T-helper 2 cell treated with Interferon-gamma antibody and Interleukin-4, amounts not matched to agents 5 μg/mL and 100 μg/mL, for 36 hours (primary cell): ENCODE measurements at regions not wholly inside any gene's neighbourhood (a gene's known extent, or its start where the extent isn't known, plus 50 kb on each side); places are given as distances from the start of the nearest gene placed in this dataset.

Experiments used
- DNase-seq: peaks from one replicate; pipeline ENCODE4 v3.0.0; 2021; ENCODE audit warnings: low spot score
- H3K27ac Mint-ChIP-seq: one replicate; pipeline ENCODE4 v1.8.0; 2021; ENCODE audit warnings: mild to moderate bottlenecking, mixed read lengths
- H3K27me3 Mint-ChIP-seq: one replicate; pipeline ENCODE4 v1.8.0; 2021; ENCODE audit warnings: low read depth, mixed read lengths
- H3K36me3 Mint-ChIP-seq: one replicate; pipeline ENCODE4 v1.8.0; 2021; ENCODE audit warnings: low read depth, mixed read lengths
- H3K4me1 Mint-ChIP-seq: one replicate; pipeline ENCODE4 v1.8.0; 2021; ENCODE audit warnings: low read depth, mixed read lengths
- H3K4me3 Mint-ChIP-seq: one replicate; pipeline ENCODE4 v1.8.0; 2022; ENCODE audit warnings: mild to moderate bottlenecking, moderate library complexity, mixed read lengths
- H3K9me3 Mint-ChIP-seq: one replicate; pipeline ENCODE4 v1.8.0; 2021; ENCODE audit warnings: mixed read lengths

DNA sequence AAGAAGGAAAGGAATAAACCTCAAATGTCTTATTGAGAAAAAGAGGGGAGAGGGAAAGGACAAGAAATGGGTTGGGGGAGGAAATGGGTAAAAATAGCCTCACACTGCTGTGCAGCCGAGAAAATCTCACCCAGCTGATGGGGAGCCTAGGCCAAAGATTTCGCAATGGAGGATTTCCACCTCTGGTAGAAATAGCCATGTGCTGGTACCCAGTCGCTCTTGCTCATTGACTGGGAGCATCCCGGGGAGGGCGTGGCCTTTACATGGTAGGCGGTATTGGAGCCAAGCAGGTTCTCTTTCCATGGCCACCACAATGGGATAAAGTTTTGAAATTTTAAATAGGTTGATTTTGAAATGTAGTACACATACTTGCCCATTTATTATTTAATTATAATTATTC is 255.1 kb upstream of the LDB2 start:
- no peak overlapping the region for H3K4me3 Mint-ChIP-seq
- no peaks in the 10 kb centered on the region for H3K4me1 Mint-ChIP-seq
- no peaks in the 10 kb centered on the region for H3K27me3 Mint-ChIP-seq
- H3K27ac Mint-ChIP-seq: no peak overlapping the region
- no peaks in the 10 kb centered on the region for H3K36me3 Mint-ChIP-seq
- H3K9me3 Mint-ChIP-seq: no peaks in the 10 kb centered on the region
- no peak for DNase-seq

DNA sequence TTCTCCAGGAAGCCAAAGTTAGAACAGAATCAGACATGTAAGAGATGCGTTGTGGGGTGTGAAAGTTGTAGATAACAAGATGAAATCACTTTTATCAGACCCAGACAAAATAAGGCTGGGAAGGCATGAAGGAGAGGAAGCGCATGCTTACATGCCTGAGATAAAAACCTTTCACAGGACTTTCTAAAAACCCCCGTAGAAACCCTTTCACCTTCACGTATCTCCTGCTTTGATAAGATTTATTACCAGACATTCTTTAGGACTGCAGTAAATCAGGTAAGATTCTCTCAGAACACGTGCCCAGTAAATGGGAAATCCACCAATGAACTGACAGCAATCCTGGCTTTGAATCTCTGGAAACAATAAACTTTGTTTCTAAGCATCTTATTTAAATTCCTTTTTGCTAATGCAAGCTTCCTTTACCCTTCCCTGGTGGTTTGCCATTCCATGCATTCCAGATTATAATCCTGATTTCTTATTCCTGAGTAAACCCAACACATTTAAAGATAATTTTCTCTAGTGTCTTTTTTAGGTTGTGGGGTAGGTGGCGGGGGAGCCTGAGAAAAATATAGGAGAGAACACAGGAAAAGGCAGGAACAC is 254.6 kb upstream of the LDB2 start:
- no peaks in the 10 kb centered on the region for H3K27me3 Mint-ChIP-seq
- H3K27ac Mint-ChIP-seq: no peak overlapping the region
- no peak overlapping the region for H3K4me3 Mint-ChIP-seq
- no peaks in the 10 kb centered on the region for H3K9me3 Mint-ChIP-seq
- no peak for DNase-seq
- no peaks in the 10 kb centered on the region for H3K36me3 Mint-ChIP-seq
- H3K4me1 Mint-ChIP-seq: no peaks in the 10 kb centered on the region

DNA sequence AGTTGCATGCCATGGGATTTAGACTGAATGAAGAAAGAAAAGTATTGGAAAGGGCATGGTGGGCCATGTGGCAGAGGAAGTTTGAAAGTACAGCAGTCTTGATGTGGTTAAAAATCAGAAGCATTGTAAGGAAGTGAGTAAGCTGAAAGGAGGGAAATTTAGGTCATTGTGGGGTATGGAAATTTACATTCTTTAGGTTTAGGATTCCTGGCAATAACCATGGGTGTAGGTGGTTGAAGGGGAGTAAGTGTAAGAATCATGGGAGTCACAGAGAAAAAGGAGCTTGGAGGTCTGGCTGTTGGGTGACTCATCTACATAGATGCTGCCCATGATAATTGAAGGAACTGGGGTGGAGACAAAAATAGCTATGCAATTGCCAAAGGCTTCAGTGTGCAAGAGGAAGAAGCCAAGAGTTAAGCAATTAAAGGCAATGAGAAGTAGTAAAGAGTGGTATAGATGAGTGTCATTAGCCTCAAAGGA is 243.8 kb upstream of the LDB2 start:
- H3K27me3 Mint-ChIP-seq: no peaks in the 10 kb centered on the region
- no peaks in the 10 kb centered on the region for H3K4me1 Mint-ChIP-seq
- no peak overlapping the region for H3K4me3 Mint-ChIP-seq
- H3K9me3 Mint-ChIP-seq: peaks cover 17% of the 10 kb centered on the region
- no peak overlapping the region for H3K27ac Mint-ChIP-seq
- no peaks in the 10 kb centered on the region for H3K36me3 Mint-ChIP-seq
- DNase-seq: no peak

DNA sequence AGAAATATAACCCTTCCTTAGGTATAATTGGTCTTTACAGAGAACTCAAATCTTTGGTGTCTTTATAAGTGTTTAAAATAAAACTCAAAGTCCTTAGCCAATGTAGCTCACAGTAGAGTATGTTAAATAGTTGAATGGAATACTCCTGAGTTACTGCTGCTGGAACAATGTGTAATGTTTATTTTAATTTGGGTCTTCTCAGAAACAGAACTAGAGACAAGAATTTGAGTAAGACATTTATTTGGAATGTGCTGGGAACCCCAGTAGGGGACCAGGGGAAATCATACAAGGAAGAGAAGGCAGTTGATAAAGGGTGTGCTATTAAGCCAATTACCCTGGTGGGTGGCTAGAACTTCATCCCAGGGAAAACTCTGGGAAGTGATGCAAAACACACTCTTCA is 240.4 kb upstream of the LDB2 start:
- Mint-ChIP-seq H3K9me3 (peaks cover 17% of the 10 kb centered on the region), H3K4me3 (no peak overlapping the region), H3K27me3 (no peaks in the 10 kb centered on the region), H3K4me1 (no peaks in the 10 kb centered on the region), H3K36me3 (no peaks in the 10 kb centered on the region), H3K27ac (no peak overlapping the region)
- no peak for DNase-seq

DNA sequence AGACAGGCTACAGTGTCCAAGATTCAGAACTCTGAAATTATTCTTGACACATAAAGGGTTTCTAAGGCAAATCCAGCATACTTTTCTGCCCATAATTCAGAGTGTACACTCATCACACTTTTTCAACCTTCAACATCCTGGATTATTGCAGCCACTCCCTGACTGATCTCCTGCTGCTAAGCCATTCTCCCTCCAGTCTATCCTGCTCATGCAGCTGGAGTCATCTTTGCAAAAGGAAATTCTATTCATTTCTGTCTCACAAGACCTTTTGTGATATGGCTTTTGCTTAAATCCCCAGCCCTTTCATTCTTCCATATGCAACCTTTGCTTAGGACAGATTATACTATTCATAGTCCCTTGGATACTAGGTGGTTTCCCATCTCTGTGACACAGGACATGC is 236.1 kb upstream of the LDB2 start:
- H3K4me1 Mint-ChIP-seq: no peaks in the 10 kb centered on the region
- no peak overlapping the region for H3K4me3 Mint-ChIP-seq
- peaks cover 8% of the 10 kb centered on the region for H3K9me3 Mint-ChIP-seq
- no peak for DNase-seq
- H3K36me3 Mint-ChIP-seq: no peaks in the 10 kb centered on the region
- H3K27ac Mint-ChIP-seq: no peak overlapping the region
- no peaks in the 10 kb centered on the region for H3K27me3 Mint-ChIP-seq

DNA sequence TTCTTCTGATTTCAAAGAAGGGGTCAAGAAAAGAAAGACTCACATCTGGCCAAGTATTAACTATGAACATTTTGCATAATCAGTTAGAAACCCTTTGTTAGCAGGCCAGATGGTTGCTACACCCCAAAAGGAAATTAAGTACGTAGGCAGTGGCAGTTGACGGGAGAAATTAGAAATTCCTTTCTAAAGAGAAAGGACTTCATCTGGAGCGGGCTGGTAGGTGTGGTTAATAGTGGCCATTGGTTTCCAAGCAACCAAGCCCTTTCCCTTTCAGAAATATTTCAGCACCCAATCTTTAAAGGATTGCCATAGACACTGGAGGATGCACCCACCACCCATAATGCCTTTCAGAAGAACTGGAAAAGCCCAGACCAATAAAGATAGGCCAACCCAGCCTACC is 235.7 kb upstream of the LDB2 start:
- no peak overlapping the region for H3K27ac Mint-ChIP-seq
- H3K4me1 Mint-ChIP-seq: no peaks in the 10 kb centered on the region
- no peak for DNase-seq
- no peaks in the 10 kb centered on the region for H3K36me3 Mint-ChIP-seq
- H3K4me3 Mint-ChIP-seq: no peak overlapping the region
- H3K9me3 Mint-ChIP-seq: peaks cover 4% of the 10 kb centered on the region
- H3K27me3 Mint-ChIP-seq: no peaks in the 10 kb centered on the region

GRCh38 chr4:17132226-17132625 is 233.8 kb upstream of the LDB2 start:
- Mint-ChIP-seq H3K9me3 (no peaks in the 10 kb centered on the region), H3K4me1 (no peaks in the 10 kb centered on the region)

GRCh38 chr4:17128268-17128667 is 229.8 kb upstream of the LDB2 start:
- no peak for DNase-seq
- Mint-ChIP-seq H3K4me1 (no peaks in the 10 kb centered on the region), H3K27ac (no peak overlapping the region), H3K36me3 (no peaks in the 10 kb centered on the region), H3K4me3 (no peak overlapping the region), H3K27me3 (no peaks in the 10 kb centered on the region), H3K9me3 (no peaks in the 10 kb centered on the region)

More at GRCh38 chr4:17132226-17132625, 233.8 kb upstream of the LDB2 start:
- Mint-ChIP-seq H3K36me3 (no peaks in the 10 kb centered on the region), H3K27me3 (no peaks in the 10 kb centered on the region), H3K27ac (no peak overlapping the region), H3K4me3 (no peak overlapping the region)
- DNase-seq: no peak

GRCh38 chr4:17126321-17126966 is 228.0 kb upstream of the LDB2 start:
- no peaks in the 10 kb centered on the region for H3K9me3 Mint-ChIP-seq
- no peaks in the 10 kb centered on the region for H3K27me3 Mint-ChIP-seq
- H3K4me3 Mint-ChIP-seq: no peak overlapping the region
- no peaks in the 10 kb centered on the region for H3K4me1 Mint-ChIP-seq
- DNase-seq: no peak
- H3K27ac Mint-ChIP-seq: no peak overlapping the region
- H3K36me3 Mint-ChIP-seq: no peaks in the 10 kb centered on the region

- no peaks in the 10 kb centered on the region for H3K27me3 Mint-ChIP-seq
- no peak for DNase-seq
- H3K9me3 Mint-ChIP-seq: no peaks in the 10 kb centered on the region
- H3K27ac Mint-ChIP-seq: no peak overlapping the region
- no peaks in the 10 kb centered on the region for H3K36me3 Mint-ChIP-seq
- H3K4me3 Mint-ChIP-seq: no peak overlapping the region
- H3K4me1 Mint-ChIP-seq: no peaks in the 10 kb centered on the region
These were observed 226.3 kb upstream of the LDB2 start for GRCh38 chr4:17124767-17125166.

DNA sequence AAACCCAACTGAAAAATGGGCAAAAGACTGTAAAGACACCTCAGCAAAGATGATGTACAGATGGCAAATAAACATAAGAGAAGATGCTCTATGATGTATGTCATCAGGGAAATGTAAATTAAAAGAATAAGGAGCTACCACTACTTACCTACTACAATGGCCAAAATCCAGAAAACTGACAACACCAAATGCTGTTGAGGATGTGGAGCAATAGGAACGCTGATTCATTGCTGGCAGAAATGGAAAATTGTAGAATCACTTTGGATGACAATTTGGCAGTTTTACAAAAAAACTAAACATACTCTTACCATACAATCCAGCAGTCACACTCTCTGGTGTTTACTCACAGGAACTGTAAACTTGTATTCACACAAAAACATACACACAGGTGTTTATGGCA is 222.3 kb upstream of the LDB2 start:
- no peak for DNase-seq

DNA sequence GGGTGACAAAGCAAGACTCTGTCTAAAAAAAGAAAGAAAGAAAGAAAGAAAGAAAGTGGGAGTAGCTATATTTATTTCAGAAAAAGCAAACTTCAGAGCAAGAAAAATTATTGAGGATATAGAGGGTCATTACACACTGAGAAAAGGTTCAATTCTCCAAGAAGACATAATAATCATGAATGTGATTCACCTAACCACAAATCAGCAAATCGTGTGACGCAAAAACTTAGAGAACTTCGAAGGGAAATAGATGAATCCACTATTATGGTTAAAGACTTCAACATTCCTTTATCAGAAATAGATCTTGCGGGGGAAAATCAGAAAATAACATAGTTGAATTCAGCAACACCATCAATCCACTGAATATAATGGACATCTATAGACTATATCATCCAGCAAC is 219.3 kb upstream of the LDB2 start:
- H3K27me3 Mint-ChIP-seq: peaks cover 4% of the 10 kb centered on the region
- H3K36me3 Mint-ChIP-seq: no peaks in the 10 kb centered on the region
- H3K9me3 Mint-ChIP-seq: no peaks in the 10 kb centered on the region
- H3K4me3 Mint-ChIP-seq: no peak overlapping the region
- DNase-seq: no peak
- H3K27ac Mint-ChIP-seq: no peak overlapping the region
- H3K4me1 Mint-ChIP-seq: no peaks in the 10 kb centered on the region

More for the DNA sequence above, 222.3 kb upstream of the LDB2 start:
- Mint-ChIP-seq H3K4me3 (no peak overlapping the region), H3K27me3 (peaks cover 4% of the 10 kb centered on the region), H3K36me3 (no peaks in the 10 kb centered on the region), H3K9me3 (no peaks in the 10 kb centered on the region), H3K4me1 (no peaks in the 10 kb centered on the region), H3K27ac (no peak overlapping the region)

- Mint-ChIP-seq H3K36me3 (no peaks in the 10 kb centered on the region), H3K27me3 (peaks cover 4% of the 10 kb centered on the region), H3K27ac (no peak overlapping the region), H3K4me1 (no peaks in the 10 kb centered on the region), H3K9me3 (no peaks in the 10 kb centered on the region), H3K4me3 (no peak overlapping the region)
- no peak for DNase-seq
These were observed 217.1 kb upstream of the LDB2 start for GRCh38 chr4:17115583-17115982.

- no peaks in the 10 kb centered on the region for H3K9me3 Mint-ChIP-seq
- H3K4me3 Mint-ChIP-seq: no peak overlapping the region
- no peaks in the 10 kb centered on the region for H3K27me3 Mint-ChIP-seq
- H3K36me3 Mint-ChIP-seq: no peaks in the 10 kb centered on the region
- no peak for DNase-seq
- no peaks in the 10 kb centered on the region for H3K4me1 Mint-ChIP-seq
- H3K27ac Mint-ChIP-seq: no peak overlapping the region
These were observed 213.8 kb upstream of the LDB2 start for GRCh38 chr4:17112292-17112659.

- H3K27me3 Mint-ChIP-seq: no peaks in the 10 kb centered on the region
- no peaks in the 10 kb centered on the region for H3K9me3 Mint-ChIP-seq
- no peak overlapping the region for H3K4me3 Mint-ChIP-seq
- H3K36me3 Mint-ChIP-seq: no peaks in the 10 kb centered on the region
- H3K27ac Mint-ChIP-seq: no peak overlapping the region
- DNase-seq: no peak
- no peaks in the 10 kb centered on the region for H3K4me1 Mint-ChIP-seq
These were observed 210.7 kb upstream of the LDB2 start for GRCh38 chr4:17109126-17109525.
